Spinal cord (tissue), 9 donors: ENCODE measurements at regions not wholly inside any gene's neighbourhood (a gene's known extent, or its start where the extent isn't known, plus 50 kb on each side); places are given as distances from the start of the nearest gene placed in this dataset.

Experiments
- DNase-seq, 6 donors: peaks; one replicate each; pipeline versions ENCODE4 v3.0.0 to v3.0.0-alpha.2; 2013 to 2015; ENCODE audit warnings: low spot score in 6 of 6, low read depth in 4 of 6
- H3K27ac ChIP-seq: one replicate; pipeline ENCODE4 v1.5.1; 2013; ENCODE audit warnings: low read depth, low read length, control low read depth
- H3K27me3 ChIP-seq: one replicate; pipeline ENCODE4 v1.6.1; 2013; ENCODE audit warnings: low read length; ENCODE audit not compliant: control insufficient read depth, insufficient read depth
- H3K36me3 ChIP-seq: one replicate; pipeline ENCODE4 v1.6.1; 2013; ENCODE audit warnings: low read length; ENCODE audit not compliant: control insufficient read depth, insufficient read depth
- H3K4me1 ChIP-seq: one replicate; pipeline ENCODE4 v1.6.1; 2013; ENCODE audit warnings: low read length; ENCODE audit not compliant: control insufficient read depth, insufficient read depth
- H3K4me3 ChIP-seq: one replicate; pipeline ENCODE4 v1.5.1; 2013; ENCODE audit warnings: low read depth, low read length, control low read depth
- H3K9me3 ChIP-seq: one replicate; pipeline ENCODE4 v1.6.1; 2013; ENCODE audit warnings: low read length; ENCODE audit not compliant: control insufficient read depth, insufficient read depth
- WGBS: methylation state at CpG from one replicate; pipeline ENCODE4 v1.1.5; 2013; ENCODE audit warnings: missing lambda C conversion rate; ENCODE audit not compliant: insufficient coverage; 5-methylcytosine and 5-hydroxymethylcytosine counted together
- donor health status: healthy.

DNA sequence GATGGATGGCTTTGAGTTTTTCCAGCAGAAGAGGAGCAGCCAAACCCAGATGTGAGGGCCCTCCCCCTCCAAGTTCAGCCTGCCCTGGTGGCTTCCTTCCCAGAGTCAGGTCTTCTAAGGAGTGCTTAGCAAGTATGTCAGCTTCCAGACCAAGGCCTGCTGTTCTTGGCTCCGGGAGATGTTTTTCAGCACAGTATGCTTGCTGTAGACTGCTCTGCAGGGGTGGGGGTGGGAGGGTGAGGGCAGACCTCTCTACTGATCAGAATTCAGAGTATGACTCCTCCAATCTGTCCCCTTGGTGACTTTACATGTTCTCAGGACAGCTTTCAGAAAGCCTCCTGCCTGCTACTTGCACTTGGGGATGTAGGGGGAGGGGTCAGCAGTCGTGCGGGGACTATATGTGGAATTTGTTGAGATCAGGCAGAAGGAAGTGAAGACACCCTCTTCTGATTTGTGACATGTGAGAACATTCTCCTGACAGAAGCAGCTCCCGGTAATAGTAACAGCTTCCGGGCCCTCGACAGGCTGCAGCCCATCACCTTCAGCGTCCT, 516.4 kb upstream of the ZMIZ1 start:
- 9% methylated on average over 6 of the region's 7 CpGs for WGBS
- DNase-seq = peak in 4 of 6 donors; percentile 69 to 94 (median 76)
- Histone ChIP-seq H3K9me3 (no peaks in the 10 kb centered on the region), H3K36me3 (no peaks in the 10 kb centered on the region), H3K27ac (peak overlapping the region; percentile 80), H3K4me1 (peaks cover 21% of the 10 kb centered on the region), H3K4me3 (no peak overlapping the region), H3K27me3 (no peaks in the 10 kb centered on the region)

DNA sequence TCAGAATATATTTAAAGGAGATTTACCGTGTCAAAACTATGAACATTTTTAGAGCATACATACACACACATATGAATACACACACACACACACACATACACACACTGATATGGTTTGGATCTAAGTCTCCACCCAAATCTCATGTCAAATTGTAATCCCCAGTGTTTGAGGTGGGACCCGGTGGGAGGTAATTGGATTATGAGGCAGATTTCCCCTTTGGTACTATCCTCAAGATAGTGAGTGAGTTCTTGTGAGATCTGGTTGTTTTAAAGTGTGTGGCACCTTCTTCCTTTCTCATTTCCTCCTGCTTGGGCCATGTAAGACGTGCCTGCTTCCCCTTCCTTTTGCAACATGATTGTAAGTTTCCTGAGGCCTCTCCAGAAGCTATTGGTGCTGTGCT, 515.0 kb upstream of the ZMIZ1 start:
- H3K27me3 ChIP-seq = no peaks in the 10 kb centered on the region
- no CpG with 5 or more reads among the region's 3 CpGs for WGBS
- DNase-seq = no peak
- peaks cover 21% of the 10 kb centered on the region for H3K4me1 ChIP-seq
- H3K4me3 ChIP-seq = no peak overlapping the region
- no peak overlapping the region for H3K27ac ChIP-seq
- H3K9me3 ChIP-seq = no peaks in the 10 kb centered on the region
- no peaks in the 10 kb centered on the region for H3K36me3 ChIP-seq

DNA sequence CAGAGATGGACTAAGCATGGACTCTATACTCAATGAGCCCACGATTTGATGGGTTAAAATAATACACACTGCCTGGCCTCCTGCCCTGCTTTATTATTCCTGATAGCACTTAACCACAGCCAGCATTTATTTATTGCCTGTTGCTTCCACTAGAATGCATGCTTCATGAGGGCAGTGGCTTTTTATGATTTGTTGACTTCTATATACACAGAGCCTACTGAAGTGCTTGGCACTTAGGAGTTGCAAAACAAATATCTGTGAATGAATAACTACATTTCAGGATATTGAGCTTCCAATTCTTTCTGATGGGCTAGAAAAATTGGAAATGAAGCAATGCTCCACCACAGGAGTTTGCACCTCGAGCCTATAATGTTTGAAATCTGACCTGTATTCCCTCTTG, 513.6 kb upstream of the ZMIZ1 start:
- Histone ChIP-seq H3K9me3 (no peaks in the 10 kb centered on the region), H3K27me3 (no peaks in the 10 kb centered on the region), H3K36me3 (no peaks in the 10 kb centered on the region), H3K27ac (no peak overlapping the region), H3K4me3 (no peak overlapping the region), H3K4me1 (peaks cover 28% of the 10 kb centered on the region)
- WGBS = 67% methylated on average over 1 of the region's 2 CpGs
- DNase-seq = no peak

DNA sequence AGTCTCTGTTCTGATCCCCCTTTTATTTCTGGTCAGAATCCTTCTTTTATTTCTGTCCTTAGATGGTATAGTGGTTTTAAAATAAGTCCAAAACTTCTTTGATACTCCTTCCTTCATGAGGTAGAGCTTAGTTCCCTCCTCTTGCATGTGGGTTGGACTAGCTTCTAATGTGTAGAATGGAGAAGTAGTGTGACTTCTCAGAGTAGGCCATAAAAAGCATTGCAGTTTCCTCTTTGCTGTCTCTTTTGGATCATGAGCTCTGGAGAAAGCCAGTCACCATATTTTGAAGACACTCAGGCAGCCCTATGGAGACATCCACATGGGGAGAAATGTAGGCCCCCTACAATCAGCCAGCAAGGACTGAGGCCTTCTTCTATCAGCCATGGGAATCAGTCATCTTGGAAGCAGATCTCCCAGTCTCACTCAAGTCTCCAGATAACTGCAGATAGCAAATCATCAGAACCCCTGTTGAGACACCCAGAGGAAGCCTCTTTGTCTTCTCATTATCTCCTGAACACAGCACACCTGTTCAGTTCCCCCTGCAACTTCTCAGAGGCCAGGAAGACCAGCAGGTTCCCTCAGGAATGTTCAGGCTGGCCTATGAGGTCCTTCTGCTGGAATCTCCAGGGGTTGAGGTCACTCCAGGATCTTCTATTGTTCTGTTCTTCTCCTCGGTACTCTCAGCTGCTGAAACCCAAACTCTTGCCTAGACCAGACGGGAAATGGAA, 511.9 kb upstream of the ZMIZ1 start:
- DNase-seq = no peak
- WGBS = 100% methylated on average over 1 of the region's 2 CpGs

DNA sequence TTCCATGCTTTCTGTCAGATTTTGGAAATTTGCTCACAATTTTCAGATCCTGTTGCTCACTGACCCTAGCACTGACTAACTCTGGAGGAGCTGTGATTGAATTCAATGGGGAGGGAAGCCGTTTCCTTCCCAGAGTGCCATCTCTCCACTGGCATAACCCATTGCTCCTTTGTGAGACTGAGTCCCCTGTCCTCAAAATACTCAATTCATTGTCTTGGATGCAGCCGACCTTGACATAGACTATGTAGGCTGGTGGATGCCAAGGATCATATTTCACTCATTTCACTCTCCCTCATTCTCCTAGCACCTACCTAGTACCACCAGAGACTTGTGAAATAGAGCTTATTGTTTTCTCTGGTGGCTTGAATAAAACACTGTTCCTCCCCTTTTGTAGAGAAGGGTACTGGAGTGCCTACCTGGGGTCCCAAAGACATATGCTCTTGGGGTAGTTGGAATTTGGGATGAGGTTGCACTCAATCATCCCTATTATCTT, 511.3 kb upstream of the ZMIZ1 start:
- peaks cover 18% of the 10 kb centered on the region for H3K4me1 ChIP-seq
- H3K4me3 ChIP-seq = no peak overlapping the region
- no CpG with 5 or more reads among the region's 2 CpGs for WGBS
- no peaks in the 10 kb centered on the region for H3K9me3 ChIP-seq
- H3K27ac ChIP-seq = no peak overlapping the region
- H3K27me3 ChIP-seq = no peaks in the 10 kb centered on the region
- DNase-seq = no peak
- H3K36me3 ChIP-seq = no peaks in the 10 kb centered on the region

More for the DNA sequence above, 511.9 kb upstream of the ZMIZ1 start:
- H3K27ac ChIP-seq = no peak overlapping the region
- H3K27me3 ChIP-seq = no peaks in the 10 kb centered on the region
- H3K9me3 ChIP-seq = no peaks in the 10 kb centered on the region
- H3K4me3 ChIP-seq = no peak overlapping the region
- peaks cover 24% of the 10 kb centered on the region for H3K4me1 ChIP-seq
- no peaks in the 10 kb centered on the region for H3K36me3 ChIP-seq

DNA sequence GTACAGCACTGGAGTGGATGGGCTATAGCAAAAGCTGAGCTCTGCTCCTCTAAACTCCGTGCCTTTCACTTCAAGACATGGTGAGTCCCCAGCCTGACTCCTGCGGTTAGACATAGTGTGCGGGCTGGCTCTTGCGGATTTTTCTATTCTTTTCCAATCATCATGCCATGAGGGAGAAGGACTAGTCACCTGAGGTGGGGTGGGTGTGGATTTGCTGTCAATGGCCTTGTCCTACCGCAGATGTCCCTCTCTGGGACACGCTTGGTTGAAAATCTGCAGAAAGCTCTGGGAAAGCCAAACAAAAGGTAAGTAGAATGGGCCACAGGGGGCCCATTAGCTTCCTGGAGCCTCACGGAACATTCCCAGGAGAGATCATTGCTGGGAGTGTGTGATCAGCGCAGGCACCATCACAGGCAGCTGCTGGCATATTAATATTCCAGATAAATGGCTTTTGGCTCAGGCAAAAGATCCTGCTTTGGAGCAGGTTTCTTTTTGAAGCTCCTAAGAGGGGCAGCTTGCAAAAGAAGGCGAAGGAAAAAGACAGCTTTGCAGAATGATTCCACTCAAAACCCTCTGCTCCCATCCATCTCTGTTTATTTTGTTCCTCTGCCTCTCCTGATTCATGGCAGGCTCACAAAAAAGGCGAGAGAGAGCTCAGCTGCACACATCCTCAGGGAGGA, 509.0 kb upstream of the ZMIZ1 start:
- Histone ChIP-seq H3K27me3 (no peaks in the 10 kb centered on the region), H3K36me3 (no peaks in the 10 kb centered on the region), H3K4me3 (no peak overlapping the region), H3K4me1 (peaks cover 15% of the 10 kb centered on the region), H3K27ac (peak overlapping the region; percentile 3), H3K9me3 (no peaks in the 10 kb centered on the region)
- peak in 1 of 6 donors; percentile 90 for DNase-seq
- 21% methylated on average over 6 of the region's 10 CpGs for WGBS

DNA sequence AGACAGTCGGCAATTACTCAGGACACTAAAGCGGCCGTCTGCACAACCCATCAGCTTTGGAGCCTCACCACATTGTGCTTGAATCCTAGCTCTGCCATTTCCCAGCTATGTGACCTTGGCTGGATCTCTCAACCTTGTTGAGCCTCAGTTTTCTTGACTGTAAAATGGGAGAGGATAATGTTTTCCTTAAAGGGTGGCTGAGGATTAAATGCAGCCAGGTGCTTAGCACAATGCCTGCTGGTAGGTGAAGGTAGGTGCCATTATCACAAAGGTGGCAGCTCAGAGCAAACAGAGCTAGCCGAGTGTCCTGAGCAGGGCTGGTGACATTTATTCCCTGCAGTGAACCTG, 508.5 kb upstream of the ZMIZ1 start:
- no peak for DNase-seq
- no peaks in the 10 kb centered on the region for H3K36me3 ChIP-seq
- WGBS = 32% methylated on average over 4 of the region's 4 CpGs
- no peaks in the 10 kb centered on the region for H3K27me3 ChIP-seq
- no peak overlapping the region for H3K4me3 ChIP-seq
- H3K4me1 ChIP-seq = peaks cover 15% of the 10 kb centered on the region
- peak overlapping the region; percentile 3 for H3K27ac ChIP-seq
- H3K9me3 ChIP-seq = no peaks in the 10 kb centered on the region

DNA sequence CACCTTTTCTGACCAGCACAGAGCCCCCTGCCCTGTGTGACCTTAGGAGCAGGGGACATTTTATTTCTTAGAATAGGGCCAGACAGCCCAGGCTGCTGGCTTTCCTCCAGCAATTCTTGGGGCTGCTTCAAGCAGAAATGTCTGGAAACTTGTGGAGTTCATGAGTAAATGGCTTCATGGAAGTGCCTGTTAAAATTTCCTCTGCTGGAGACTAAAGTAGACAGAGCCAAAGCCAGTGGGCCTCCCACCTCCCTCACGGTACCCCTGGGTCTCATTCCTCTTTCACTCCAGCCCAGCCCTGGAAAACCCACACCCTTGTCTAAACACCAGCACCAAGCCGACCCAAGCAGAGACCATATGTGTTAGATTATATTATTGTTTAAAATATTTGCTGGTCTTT, 505.5 kb upstream of the ZMIZ1 start:
- DNase-seq = peak in 1 of 6 donors; percentile 60
- H3K4me3 ChIP-seq = no peak overlapping the region
- WGBS = 80% methylated on average over 1 of the region's 2 CpGs
- H3K36me3 ChIP-seq = no peaks in the 10 kb centered on the region
- H3K27me3 ChIP-seq = no peaks in the 10 kb centered on the region
- H3K9me3 ChIP-seq = no peaks in the 10 kb centered on the region
- H3K4me1 ChIP-seq = peaks cover 19% of the 10 kb centered on the region
- peak overlapping the region; percentile 29 for H3K27ac ChIP-seq

DNA sequence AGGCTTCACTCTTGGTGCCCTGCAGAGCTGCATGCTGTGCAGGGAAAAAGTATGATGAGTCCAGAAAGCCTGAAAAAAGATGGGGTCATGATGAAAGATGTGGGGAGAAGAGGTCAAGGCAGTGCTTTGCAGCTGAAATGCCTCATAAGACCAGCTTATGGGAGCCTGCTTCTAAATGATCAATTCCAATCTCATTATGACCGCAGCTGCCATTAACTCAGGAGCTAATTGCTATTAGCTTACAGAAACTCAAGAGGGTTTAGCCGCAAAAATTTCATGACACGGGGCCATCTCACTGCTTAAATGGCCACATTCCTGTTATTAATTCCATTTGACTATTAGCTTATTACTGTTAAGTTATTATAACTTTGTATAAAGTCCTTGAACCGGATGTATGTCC, 502.9 kb upstream of the ZMIZ1 start:
- Histone ChIP-seq H3K4me3 (no peak overlapping the region), H3K9me3 (no peaks in the 10 kb centered on the region), H3K36me3 (no peaks in the 10 kb centered on the region), H3K27ac (no peak overlapping the region), H3K4me1 (peaks cover 20% of the 10 kb centered on the region), H3K27me3 (no peaks in the 10 kb centered on the region)
- no CpG with 5 or more reads among the region's 4 CpGs for WGBS
- peak in 1 of 6 donors; percentile 70 for DNase-seq
